Prostate gland (tissue), 2 donors: ENCODE measurements at regions not wholly inside any gene's neighbourhood (a gene's known extent, or its start where the extent isn't known, plus 50 kb on each side); places are given as distances from the start of the nearest gene placed in this dataset.

Source experiments
- DNase-seq: peaks from one replicate; pipeline ENCODE4 v3.0.0-alpha.2; 2019; ENCODE audit warnings: low spot score
- H3K27ac ChIP-seq, 2 donors: fragments of 200-600 bp; sonication (generic); 2 replicates each; pipeline ENCODE4 v1.5.1; 2017 to 2019
- H3K27me3 ChIP-seq: fragments of 200-600 bp; sonication (generic); replicated peaks from 2 replicates; pipeline ENCODE4 v1.5.1; 2019; ENCODE audit not compliant: insufficient read depth
- H3K36me3 ChIP-seq, 2 donors: fragments of 200-600 bp; sonication (generic); 1 replicate in 1 of 2; 2 replicates in 1 of 2; pipeline versions ENCODE4 v1.5.1 to v1.8.1; 2017 to 2019
- H3K4me1 ChIP-seq: fragments of 200-600 bp; sonication (generic); replicated peaks from 2 replicates; pipeline ENCODE4 v1.5.1; 2019
- H3K4me3 ChIP-seq, 2 donors: fragments of 200-600 bp; sonication (generic); 2 replicates each; pipeline ENCODE4 v1.5.1; 2017 to 2019
- H3K9me3 ChIP-seq: fragments of 200-600 bp; sonication (generic); 2 replicates; pipeline ENCODE4 v1.5.1; 2017
- CTCF ChIP-seq, 4 experiments: fragments of 200-600 bp in 2 of 4; fragments of 450-650 bp in 2 of 4; sonication (generic) in 2 of 4; IDR thresholded peaks; 1 replicate in 3 of 4; 2 replicates in 1 of 4; pipeline ENCODE4 v1.5.1; 2016 to 2019; ENCODE audit warnings: antibody characterized with exemption in 4 of 4, mild to moderate bottlenecking in 2 of 4, moderate library complexity in 2 of 4
- POLR2A ChIP-seq: fragments of 450-650 bp; IDR thresholded peaks from one replicate; pipeline ENCODE4 v1.6.1; 2016; ENCODE audit warnings: antibody characterized with exemption, mild to moderate bottlenecking
- POLR2AphosphoS5 ChIP-seq: sonication (generic); formaldehyde crosslinking; IDR thresholded peaks from one replicate; pipeline ENCODE4 v1.6.1; 2017; ENCODE audit warnings: antibody characterized with exemption
- whole genome bisulfite sequencing: methylation state at CpG from one replicate; pipeline ENCODE4 v1.1.5; 2018; 5-methylcytosine and 5-hydroxymethylcytosine counted together
- intact Hi-C: fragments of 100-400 bp; cut with DNase I; formaldehyde crosslinking; loops from one replicate; pipeline ENCODE4 v1.14.2; 2022

GRCh38 chr2:205915130-205915524 is 170.8 kb downstream of the INO80D start:
- H3K27ac ChIP-seq, result no peak overlapping the region
- H3K27me3 ChIP-seq, result no peaks in the 10 kb centered on the region
- no peaks in the 10 kb centered on the region for H3K9me3 ChIP-seq
- no peaks in the 10 kb centered on the region for H3K36me3 ChIP-seq
- peaks cover 5% of the 10 kb centered on the region for H3K4me1 ChIP-seq
- TF ChIP-seq CTCF (IDR thresholded peaks at IDR 0.05), result no peak
- no peak for TF ChIP-seq POLR2A
- TF ChIP-seq POLR2AphosphoS5, result no peak
- DNase-seq, result no peak
- 42% methylated on average over 1 of the region's 1 CpG for WGBS
- intact Hi-C loops, result no loop called here
- no peak overlapping the region for H3K4me3 ChIP-seq

GRCh38 chr2:205914213-205915129 is 171.5 kb downstream of the INO80D start:
- Histone ChIP-seq H3K27me3 (no peaks in the 10 kb centered on the region), H3K27ac (no peak overlapping the region), H3K36me3 (no peaks in the 10 kb centered on the region), H3K9me3 (no peaks in the 10 kb centered on the region), H3K4me3 (no peak overlapping the region), H3K4me1 (peaks cover 12% of the 10 kb centered on the region)
- intact Hi-C loops, result no loop called here
- TF ChIP-seq POLR2AphosphoS5 (no peak), POLR2A (no peak), CTCF (IDR thresholded peaks at IDR 0.05) (no peak)
- 33% methylated on average over 4 of the region's 4 CpGs for WGBS
- no peak for DNase-seq

GRCh38 chr2:205913668-205914067 is 172.3 kb downstream of the INO80D start:
- intact Hi-C loops, result no loop called here
- DNase-seq, result no peak
- Histone ChIP-seq H3K36me3 (no peaks in the 10 kb centered on the region), H3K27ac (no peak overlapping the region), H3K4me3 (no peak overlapping the region), H3K9me3 (no peaks in the 10 kb centered on the region), H3K4me1 (peaks cover 13% of the 10 kb centered on the region), H3K27me3 (no peaks in the 10 kb centered on the region)
- TF ChIP-seq POLR2A, result no peak
- TF ChIP-seq POLR2AphosphoS5, result no peak
- TF ChIP-seq CTCF (IDR thresholded peaks at IDR 0.05), result no peak
- WGBS, result 100% methylated on average over 1 of the region's 1 CpG

- Histone ChIP-seq H3K4me3 (no peak overlapping the region), H3K36me3 (no peaks in the 10 kb centered on the region), H3K27me3 (no peaks in the 10 kb centered on the region), H3K4me1 (peaks cover 18% of the 10 kb centered on the region), H3K9me3 (no peaks in the 10 kb centered on the region), H3K27ac (no peak overlapping the region)
- DNase-seq, result no peak
- WGBS, result 98% methylated on average over 2 of the region's 2 CpGs
- intact Hi-C loops, result no loop called here
- TF ChIP-seq CTCF (IDR thresholded peaks at IDR 0.05), result no peak
- TF ChIP-seq POLR2A, result no peak
- no peak for TF ChIP-seq POLR2AphosphoS5
Observed at GRCh38 chr2:205911306-205911705, 174.7 kb downstream of the INO80D start.

GRCh38 chr2:205909184-205909572 is 176.8 kb downstream of the INO80D start:
- peak overlapping the region; percentile 40 to 71 for H3K27ac ChIP-seq
- H3K27me3 ChIP-seq, result no peaks in the 10 kb centered on the region
- peak overlapping the region in 1 of 2 donors; percentile 4 for H3K4me3 ChIP-seq
- peaks cover 14% of the 10 kb centered on the region for H3K4me1 ChIP-seq
- WGBS, result 32% methylated on average over 6 of the region's 6 CpGs
- no peaks in the 10 kb centered on the region for H3K36me3 ChIP-seq
- intact Hi-C loops, result no loop called here
- TF ChIP-seq CTCF (IDR thresholded peaks at IDR 0.05), result no peak
- no peak for TF ChIP-seq POLR2A
- no peak for TF ChIP-seq POLR2AphosphoS5
- DNase-seq, result peak; percentile 30
- H3K9me3 ChIP-seq, result no peaks in the 10 kb centered on the region
